Effector memory CD8-positive, alpha-beta T cell (primary cell): ENCODE measurements at regions not wholly inside any gene's neighbourhood (a gene's known extent, or its start where the extent isn't known, plus 50 kb on each side); places are given as distances from the start of the nearest gene placed in this dataset.

ENCODE experiments used
- ATAC-seq: fragments of 150-1000 bp; cut with Tn5 transposase; replicated peaks from 2 replicates; pipeline ENCODE4 v1.10.0; 2021; ENCODE audit warnings: mild to moderate bottlenecking, moderate library complexity
- DNase-seq, 3 experiments: peaks; one replicate each; pipeline ENCODE4 v3.0.0; 2021
- H3K27ac Mint-ChIP-seq, 2 donors: one replicate each; pipeline ENCODE4 v1.8.0; 2022; ENCODE audit warnings: mild to moderate bottlenecking in 2 of 2, mixed read lengths in 2 of 2, moderate library complexity in 2 of 2
- H3K27me3 Mint-ChIP-seq, 2 donors: one replicate each; pipeline ENCODE4 v1.8.0; 2022; ENCODE audit warnings: mixed read lengths in 2 of 2
- H3K36me3 Mint-ChIP-seq: one replicate; pipeline ENCODE4 v1.8.0; 2022; ENCODE audit warnings: mild to moderate bottlenecking, moderate library complexity, mixed read lengths; ENCODE audit not compliant: insufficient read depth
- H3K4me1 Mint-ChIP-seq, 2 donors: one replicate each; pipeline ENCODE4 v1.8.0; 2022; ENCODE audit warnings: low read depth in 2 of 2, mixed read lengths in 2 of 2
- H3K4me3 Mint-ChIP-seq, 2 donors: one replicate each; pipeline ENCODE4 v1.8.0; 2022; ENCODE audit warnings: mild to moderate bottlenecking in 2 of 2, mixed read lengths in 2 of 2, moderate library complexity in 2 of 2
- H3K9me3 Mint-ChIP-seq, 2 donors: one replicate each; pipeline ENCODE4 v1.8.0; 2022; ENCODE audit warnings: mixed read lengths in 2 of 2

GRCh38 chr2:234723400-234723799 is 226.5 kb upstream of the ARL4C start:
- Mint-ChIP-seq H3K9me3 (no peaks in the 10 kb centered on the region), H3K36me3 (no peaks in the 10 kb centered on the region), H3K27me3 (peaks cover 36 to 39% of the 10 kb centered on the region in 2 donors), H3K4me3 (no peak overlapping the region), H3K4me1 (no peaks in the 10 kb centered on the region), H3K27ac (no peak overlapping the region)
- DNase-seq (no peak), ATAC-seq (no peak)

- Mint-ChIP-seq H3K36me3 (no peaks in the 10 kb centered on the region), H3K4me3 (no peak overlapping the region), H3K27ac (no peak overlapping the region), H3K4me1 (no peaks in the 10 kb centered on the region), H3K9me3 (no peaks in the 10 kb centered on the region), H3K27me3 (peaks cover 48 to 51% of the 10 kb centered on the region in 2 donors)
- ATAC-seq (no peak), DNase-seq (no peak)
Observed at GRCh38 chr2:234722176-234722575, 225.3 kb upstream of the ARL4C start.

GRCh38 chr2:234719116-234719716 is 222.3 kb upstream of the ARL4C start:
- H3K27me3 Mint-ChIP-seq = peaks cover 50 to 52% of the 10 kb centered on the region in 2 donors

GRCh38 chr2:234716271-234716670 is 219.4 kb upstream of the ARL4C start:
- Mint-ChIP-seq H3K9me3 (no peaks in the 10 kb centered on the region), H3K4me3 (no peak overlapping the region), H3K4me1 (no peaks in the 10 kb centered on the region), H3K27me3 (peaks cover 65 to 75% of the 10 kb centered on the region in 2 donors), H3K27ac (no peak overlapping the region), H3K36me3 (peaks cover 3% of the 10 kb centered on the region)
- DNase-seq (no peak), ATAC-seq (no peak)

More at GRCh38 chr2:234719116-234719716, 222.3 kb upstream of the ARL4C start:
- no peak for DNase-seq
- Mint-ChIP-seq H3K27ac (no peak overlapping the region), H3K9me3 (no peaks in the 10 kb centered on the region), H3K4me3 (no peak overlapping the region), H3K36me3 (peaks cover 3% of the 10 kb centered on the region), H3K4me1 (no peaks in the 10 kb centered on the region)
- ATAC-seq = no peak

GRCh38 chr2:234715671-234716250 is 218.9 kb upstream of the ARL4C start:
- Mint-ChIP-seq H3K27me3 (peaks cover 67 to 80% of the 10 kb centered on the region in 2 donors), H3K36me3 (peaks cover 3% of the 10 kb centered on the region), H3K4me1 (no peaks in the 10 kb centered on the region), H3K4me3 (no peak overlapping the region), H3K9me3 (no peaks in the 10 kb centered on the region), H3K27ac (no peak overlapping the region)
- ATAC-seq (no peak), DNase-seq (no peak)

GRCh38 chr2:234714711-234715110 is 217.8 kb upstream of the ARL4C start:
- H3K4me1 Mint-ChIP-seq = no peaks in the 10 kb centered on the region

GRCh38 chr2:234712421-234712935 is 215.6 kb upstream of the ARL4C start:
- Mint-ChIP-seq H3K27ac (no peak overlapping the region), H3K4me3 (no peak overlapping the region), H3K9me3 (no peaks in the 10 kb centered on the region), H3K27me3 (peaks cover 74 to 90% of the 10 kb centered on the region in 2 donors), H3K36me3 (peaks cover 3% of the 10 kb centered on the region), H3K4me1 (no peaks in the 10 kb centered on the region)
- DNase-seq = no peak
- ATAC-seq = no peak

More at GRCh38 chr2:234714711-234715110, 217.8 kb upstream of the ARL4C start:
- ATAC-seq = no peak
- Mint-ChIP-seq H3K27ac (no peak overlapping the region), H3K27me3 (peaks cover 72 to 85% of the 10 kb centered on the region in 2 donors), H3K36me3 (peaks cover 3% of the 10 kb centered on the region), H3K9me3 (no peaks in the 10 kb centered on the region), H3K4me3 (no peak overlapping the region)
- DNase-seq = no peak

- Mint-ChIP-seq H3K27ac (no peak overlapping the region), H3K9me3 (no peaks in the 10 kb centered on the region), H3K27me3 (peaks cover 75 to 88% of the 10 kb centered on the region in 2 donors), H3K4me3 (no peak overlapping the region), H3K36me3 (peaks cover 3% of the 10 kb centered on the region), H3K4me1 (no peaks in the 10 kb centered on the region)
- DNase-seq (no peak), ATAC-seq (no peak)
Observed at GRCh38 chr2:234711308-234711707, 214.4 kb upstream of the ARL4C start.

- Mint-ChIP-seq H3K27ac (no peak overlapping the region), H3K36me3 (peaks cover 3% of the 10 kb centered on the region), H3K4me3 (no peak overlapping the region), H3K9me3 (no peaks in the 10 kb centered on the region), H3K4me1 (no peaks in the 10 kb centered on the region), H3K27me3 (peaks cover 72 to 81% of the 10 kb centered on the region in 2 donors)
- DNase-seq = no peak
- ATAC-seq = no peak
Observed at GRCh38 chr2:234710587-234710986, 213.7 kb upstream of the ARL4C start.

GRCh38 chr2:234710066-234710465 is 213.2 kb upstream of the ARL4C start:
- H3K4me1 Mint-ChIP-seq = no peaks in the 10 kb centered on the region
- no peak for DNase-seq
- no peak overlapping the region for H3K27ac Mint-ChIP-seq
- ATAC-seq = no peak
- H3K36me3 Mint-ChIP-seq = peaks cover under 1% of the 10 kb centered on the region
- H3K9me3 Mint-ChIP-seq = no peaks in the 10 kb centered on the region
- H3K4me3 Mint-ChIP-seq = no peak overlapping the region
- H3K27me3 Mint-ChIP-seq = peaks cover 67 to 76% of the 10 kb centered on the region in 2 donors

GRCh38 chr2:234708717-234709116 is 211.8 kb upstream of the ARL4C start:
- no peaks in the 10 kb centered on the region for H3K9me3 Mint-ChIP-seq

GRCh38 chr2:234708091-234708683 is 211.3 kb upstream of the ARL4C start:
- no peak for ATAC-seq
- H3K4me3 Mint-ChIP-seq = no peak overlapping the region

More at GRCh38 chr2:234708717-234709116, 211.8 kb upstream of the ARL4C start:
- Mint-ChIP-seq H3K4me1 (no peaks in the 10 kb centered on the region), H3K27ac (no peak overlapping the region), H3K36me3 (no peaks in the 10 kb centered on the region), H3K4me3 (no peak overlapping the region), H3K27me3 (peaks cover 57 to 62% of the 10 kb centered on the region in 2 donors)
- DNase-seq = no peak
- ATAC-seq = no peak

GRCh38 chr2:234706086-234706485 is 209.2 kb upstream of the ARL4C start:
- Mint-ChIP-seq H3K4me1 (no peaks in the 10 kb centered on the region), H3K27me3 (peaks cover 46 to 65% of the 10 kb centered on the region in 2 donors), H3K9me3 (no peaks in the 10 kb centered on the region), H3K4me3 (no peak overlapping the region), H3K36me3 (no peaks in the 10 kb centered on the region), H3K27ac (no peak overlapping the region)
- ATAC-seq = no peak
- no peak for DNase-seq

More at GRCh38 chr2:234708091-234708683, 211.3 kb upstream of the ARL4C start:
- H3K27ac Mint-ChIP-seq = no peak overlapping the region
- no peak for DNase-seq
- no peaks in the 10 kb centered on the region for H3K9me3 Mint-ChIP-seq
- H3K4me1 Mint-ChIP-seq = no peaks in the 10 kb centered on the region
- H3K36me3 Mint-ChIP-seq = no peaks in the 10 kb centered on the region
- peaks cover 51 to 60% of the 10 kb centered on the region in 2 donors for H3K27me3 Mint-ChIP-seq

GRCh38 chr2:234705108-234705507 is 208.2 kb upstream of the ARL4C start:
- Mint-ChIP-seq H3K36me3 (no peaks in the 10 kb centered on the region), H3K27ac (no peak overlapping the region), H3K27me3 (peaks cover 38 to 63% of the 10 kb centered on the region in 2 donors), H3K4me3 (no peak overlapping the region), H3K4me1 (no peaks in the 10 kb centered on the region), H3K9me3 (no peaks in the 10 kb centered on the region)
- no peak for ATAC-seq
- DNase-seq = no peak
